ENCODE measurements at regions not wholly inside any gene's neighbourhood (a gene's known extent, or its start where the extent isn't known, plus 50 kb on each side); places are given as distances from the start of the nearest gene placed in this dataset.

DNA sequence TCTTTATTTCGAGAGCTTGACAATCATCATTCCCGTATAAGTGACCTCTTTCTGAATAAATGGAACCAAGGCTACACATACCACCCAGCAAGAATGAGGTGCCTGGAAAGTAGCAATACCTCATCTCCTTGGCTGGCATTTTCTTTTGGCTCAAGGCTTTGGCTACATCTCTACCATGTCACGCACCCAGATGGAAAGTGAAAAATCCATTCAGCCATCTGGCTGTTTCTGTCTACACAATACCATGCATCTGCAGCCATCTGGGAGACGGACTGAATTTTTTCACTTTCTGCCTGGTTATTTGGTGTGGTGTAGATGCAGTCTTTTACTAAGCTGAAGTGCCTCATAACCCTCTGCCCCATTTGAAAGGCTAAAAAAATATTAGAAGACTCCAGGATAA lies 566.9 kb downstream of the BCL11A start:
- H3K4me1 Mint-ChIP-seq (ENCODE audit: low read depth): no peaks in the 10 kb centered on the region
- no peaks in the 10 kb centered on the region for H3K36me3 Mint-ChIP-seq (ENCODE audit: low read depth)
- TF ChIP-seq CTCF (IDR thresholded peaks at IDR 0.05): no peak

DNA sequence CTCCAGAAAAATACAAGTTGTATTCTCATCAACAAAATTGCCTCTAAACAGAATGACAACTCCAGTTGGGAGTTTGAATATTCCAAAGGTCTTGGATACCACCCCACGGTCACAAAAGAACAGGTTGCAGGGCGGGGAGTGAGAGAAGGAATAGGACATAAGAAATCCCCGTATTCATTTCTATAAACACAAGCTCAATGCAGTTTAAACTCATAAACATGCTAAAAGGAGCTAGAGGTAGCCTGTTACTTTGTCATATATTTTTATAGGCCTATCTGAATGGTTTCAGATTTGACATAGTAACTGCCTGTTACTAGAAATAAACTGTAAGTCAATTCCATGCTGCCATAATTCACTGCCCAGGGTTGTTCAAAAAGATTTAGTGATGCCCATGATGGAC lies 567.5 kb downstream of the BCL11A start:
- Mint-ChIP-seq H3K36me3 (ENCODE audit: low read depth) (no peaks in the 10 kb centered on the region), H3K27ac (no peak overlapping the region), H3K27me3 (ENCODE audit: insufficient read depth) (no peaks in the 10 kb centered on the region), H3K4me1 (ENCODE audit: low read depth) (no peaks in the 10 kb centered on the region), H3K4me3 (no peak overlapping the region), H3K9me3 (peaks cover 45% of the 10 kb centered on the region)
- DNase-seq: no peak
- no peak for TF ChIP-seq CTCF (IDR thresholded peaks at IDR 0.05)

More for the DNA sequence above, 566.9 kb downstream of the BCL11A start:
- Mint-ChIP-seq H3K27ac (no peak overlapping the region), H3K9me3 (peaks cover 46% of the 10 kb centered on the region), H3K4me3 (no peak overlapping the region), H3K27me3 (ENCODE audit: insufficient read depth) (no peaks in the 10 kb centered on the region)
- DNase-seq: no peak

DNA sequence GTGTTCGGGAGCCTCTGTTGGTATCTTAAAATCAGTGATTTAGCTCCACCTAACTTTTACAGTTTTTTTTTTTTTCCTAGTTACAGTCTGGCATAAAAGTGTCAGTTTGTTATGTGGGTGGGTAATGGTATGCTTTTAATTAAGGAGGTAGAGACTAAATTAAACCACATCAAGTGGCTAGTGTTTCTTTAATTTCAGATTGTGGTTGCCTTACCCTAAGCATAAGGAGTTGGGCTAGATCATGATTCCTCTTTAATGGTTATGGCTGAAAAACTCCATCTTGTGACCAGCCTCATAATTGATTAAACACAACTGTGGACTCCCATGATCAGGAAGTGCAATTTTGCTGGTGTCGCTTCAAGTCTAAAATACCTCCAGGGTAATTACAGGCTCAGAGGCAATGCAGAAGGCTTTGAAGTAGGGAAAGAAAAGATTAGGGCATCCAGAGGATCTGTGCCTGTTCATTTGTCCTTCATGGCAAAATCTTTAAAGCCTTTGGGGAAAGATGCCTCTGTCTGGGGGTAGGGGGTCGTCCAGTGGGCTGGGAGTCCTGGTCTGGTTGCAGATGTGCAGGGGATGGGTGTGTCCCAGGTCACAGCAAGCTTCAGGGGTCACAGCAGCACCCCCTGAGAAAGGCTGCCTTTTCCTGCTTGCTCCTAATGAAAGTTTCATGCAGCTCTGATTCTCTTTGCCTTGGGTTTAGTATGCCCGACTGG lies 579.2 kb downstream of the BCL11A start:
- peaks cover 54% of the 10 kb centered on the region for H3K9me3 Mint-ChIP-seq
- no peak overlapping the region for H3K4me3 Mint-ChIP-seq
- no peak for DNase-seq
- H3K27me3 Mint-ChIP-seq (ENCODE audit: insufficient read depth): no peaks in the 10 kb centered on the region; the same call in 1 of the 2 replicates
- H3K36me3 Mint-ChIP-seq (ENCODE audit: low read depth): no peaks in the 10 kb centered on the region
- H3K27ac Mint-ChIP-seq: no peak overlapping the region
- no peaks in the 10 kb centered on the region for H3K4me1 Mint-ChIP-seq (ENCODE audit: low read depth)
- no peak for TF ChIP-seq CTCF (IDR thresholded peaks at IDR 0.05)

GRCh38 chr2:59969161-59969560 lies 584.3 kb downstream of the BCL11A start:
- Mint-ChIP-seq H3K36me3 (ENCODE audit: low read depth) (no peaks in the 10 kb centered on the region), H3K4me3 (no peak overlapping the region), H3K27me3 (ENCODE audit: insufficient read depth) (no peaks in the 10 kb centered on the region; the same call in 1 of the 2 replicates), H3K9me3 (peaks cover 42% of the 10 kb centered on the region), H3K27ac (no peak overlapping the region), H3K4me1 (ENCODE audit: low read depth) (no peaks in the 10 kb centered on the region)
- TF ChIP-seq CTCF (IDR thresholded peaks at IDR 0.05): no peak
- DNase-seq: no peak

DNA sequence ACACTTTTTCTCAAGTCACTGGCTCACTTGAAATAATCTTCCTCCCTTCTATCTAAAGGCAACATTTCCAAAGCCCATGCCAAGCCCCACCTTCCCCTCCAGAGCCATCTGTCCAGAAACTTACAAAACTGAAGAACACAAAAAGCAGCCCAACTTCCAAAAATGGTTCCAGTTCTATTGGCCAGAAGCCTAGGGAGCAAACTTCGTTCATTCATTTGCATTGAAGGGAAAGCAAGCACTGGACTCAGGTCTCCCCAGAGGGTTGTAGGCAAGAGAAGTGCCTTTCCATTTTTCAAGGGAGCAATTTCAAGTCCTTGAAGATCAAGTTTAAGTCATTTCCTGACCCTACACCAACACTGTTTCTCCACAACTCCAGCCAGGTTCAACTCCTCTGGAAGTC lies 585.0 kb downstream of the BCL11A start:
- Mint-ChIP-seq H3K4me3 (no peak overlapping the region), H3K27me3 (ENCODE audit: insufficient read depth) (no peaks in the 10 kb centered on the region), H3K4me1 (ENCODE audit: low read depth) (no peaks in the 10 kb centered on the region), H3K27ac (no peak overlapping the region), H3K36me3 (ENCODE audit: low read depth) (no peaks in the 10 kb centered on the region), H3K9me3 (peaks cover 35% of the 10 kb centered on the region)
- no peak for TF ChIP-seq CTCF (IDR thresholded peaks at IDR 0.05)
- DNase-seq: no peak

Data from HFFc6 (cell line).